Activated naive CD4-positive, alpha-beta T cell treated with anti-CD3 and anti-CD28 coated beads, Interleukin-2, amount 10 ng/mL, durations not matched to agents 7 days and 5 days (primary cell): ENCODE measurements at regions not wholly inside any gene's neighbourhood (a gene's known extent, or its start where the extent isn't known, plus 50 kb on each side); places are given as distances from the start of the nearest gene placed in this dataset.

ENCODE experiments used
- CTCF ChIA-PET: fragments of 350-600 bp; sonication (Branson Sonifier 250); formaldehyde crosslinking; loops from one replicate; lab custom pipeline; 2021; ENCODE audit warnings: antibody characterized with exemption; lab: Charles Lee
- DNase-seq: peaks from one replicate; pipeline ENCODE4 v3.0.0-alpha.2; 2020
- H3K27ac Mint-ChIP-seq: one replicate; pipeline ENCODE4 v1.8.0; 2021; ENCODE audit warnings: mild to moderate bottlenecking, moderate library complexity, mixed read lengths
- H3K27me3 Mint-ChIP-seq: one replicate; pipeline ENCODE4 v1.8.0; 2021; ENCODE audit warnings: mild to moderate bottlenecking, mixed read lengths
- H3K36me3 Mint-ChIP-seq: one replicate; pipeline ENCODE4 v1.8.0; 2021; ENCODE audit warnings: mixed read lengths
- H3K4me1 Mint-ChIP-seq: one replicate; pipeline ENCODE4 v1.8.0; 2021; ENCODE audit warnings: mixed read lengths
- H3K4me3 Mint-ChIP-seq: one replicate; pipeline ENCODE4 v1.8.0; 2021; ENCODE audit warnings: mild to moderate bottlenecking, moderate library complexity, mixed read lengths
- H3K9me3 Mint-ChIP-seq: one replicate; pipeline ENCODE4 v1.8.0; 2021; ENCODE audit warnings: mixed read lengths

- no peak for DNase-seq
- Mint-ChIP-seq H3K27ac (no peak overlapping the region), H3K27me3 (no peaks in the 10 kb centered on the region), H3K4me1 (peaks cover 2% of the 10 kb centered on the region), H3K4me3 (no peak overlapping the region), H3K36me3 (no peaks in the 10 kb centered on the region), H3K9me3 (no peaks in the 10 kb centered on the region)
- CTCF ChIA-PET = interaction anchor here (0.7 kb wide), 1 partner anchor 30 kb away, joined by 3 read pairs; no protein-coding TSS in a partner anchor
These were observed 124.1 kb upstream of the LIMCH1 start for GRCh38 chr4:41413670-41414411.

DNA sequence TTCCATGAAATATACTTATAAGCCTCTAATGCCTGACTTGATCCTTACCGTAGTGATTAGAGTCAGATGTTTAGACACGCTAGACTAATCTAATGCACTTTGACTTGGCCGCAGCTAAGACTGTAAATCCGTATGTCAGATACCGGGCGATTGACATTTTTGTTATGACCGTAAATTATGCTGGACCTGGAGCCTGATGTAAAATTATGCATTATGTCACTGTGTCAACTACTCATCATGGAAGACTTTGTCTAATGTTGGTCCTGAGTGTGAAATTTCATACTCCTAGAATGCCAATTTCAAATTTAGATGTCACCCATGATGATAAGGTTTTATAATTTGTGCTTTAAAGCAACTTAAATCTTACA, 123.6 kb upstream of the LIMCH1 start:
- Mint-ChIP-seq H3K4me3 (no peak overlapping the region), H3K27me3 (no peaks in the 10 kb centered on the region), H3K27ac (no peak overlapping the region), H3K4me1 (peaks cover 2% of the 10 kb centered on the region), H3K36me3 (no peaks in the 10 kb centered on the region), H3K9me3 (no peaks in the 10 kb centered on the region)
- CTCF ChIA-PET = no interaction called here
- DNase-seq = no peak

DNA sequence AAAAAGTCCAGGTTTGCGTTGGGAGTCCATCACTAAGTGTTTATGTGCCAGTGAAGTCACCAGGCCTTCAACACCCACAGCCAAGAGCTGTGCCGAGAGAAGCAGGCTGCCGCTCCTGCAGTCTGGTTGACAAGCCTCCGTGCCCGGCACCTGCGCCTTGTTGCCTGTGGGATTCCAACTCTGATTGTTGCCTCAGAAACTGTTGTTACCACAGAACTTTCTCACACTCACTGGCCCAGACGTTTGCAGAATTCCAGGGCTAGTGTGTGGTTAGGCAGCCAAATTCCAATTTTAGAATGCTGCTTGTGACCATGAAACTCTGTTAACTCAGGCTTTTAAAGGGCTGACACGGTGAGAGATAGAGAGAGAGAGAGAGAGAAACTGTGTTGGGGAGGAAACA, 119.5 kb upstream of the LIMCH1 start:
- peaks cover 2% of the 10 kb centered on the region for H3K4me1 Mint-ChIP-seq
- CTCF ChIA-PET = no interaction called here
- no peaks in the 10 kb centered on the region for H3K9me3 Mint-ChIP-seq
- H3K27ac Mint-ChIP-seq = no peak overlapping the region
- DNase-seq = no peak
- H3K36me3 Mint-ChIP-seq = no peaks in the 10 kb centered on the region
- H3K27me3 Mint-ChIP-seq = no peaks in the 10 kb centered on the region
- no peak overlapping the region for H3K4me3 Mint-ChIP-seq

- no peaks in the 10 kb centered on the region for H3K27me3 Mint-ChIP-seq
- no peaks in the 10 kb centered on the region for H3K9me3 Mint-ChIP-seq
- no peak overlapping the region for H3K4me3 Mint-ChIP-seq
- CTCF ChIA-PET = no interaction called here
- no peak for DNase-seq
- H3K27ac Mint-ChIP-seq = no peak overlapping the region
- no peaks in the 10 kb centered on the region for H3K36me3 Mint-ChIP-seq
- no peaks in the 10 kb centered on the region for H3K4me1 Mint-ChIP-seq
These were observed 117.4 kb upstream of the LIMCH1 start for GRCh38 chr4:41420541-41420940.

- Mint-ChIP-seq H3K4me1 (no peaks in the 10 kb centered on the region), H3K4me3 (no peak overlapping the region), H3K36me3 (no peaks in the 10 kb centered on the region), H3K27ac (no peak overlapping the region), H3K9me3 (peaks cover 2% of the 10 kb centered on the region), H3K27me3 (no peaks in the 10 kb centered on the region)
- DNase-seq = no peak
- CTCF ChIA-PET = no interaction called here
These were observed 114.8 kb upstream of the LIMCH1 start for GRCh38 chr4:41423117-41423516.

- Mint-ChIP-seq H3K27ac (no peak overlapping the region), H3K27me3 (no peaks in the 10 kb centered on the region), H3K4me1 (no peaks in the 10 kb centered on the region), H3K9me3 (peaks cover 2% of the 10 kb centered on the region), H3K4me3 (no peak overlapping the region), H3K36me3 (no peaks in the 10 kb centered on the region)
- CTCF ChIA-PET = no interaction called here
- DNase-seq = no peak
These were observed 113.4 kb upstream of the LIMCH1 start for GRCh38 chr4:41424522-41424921.

DNA sequence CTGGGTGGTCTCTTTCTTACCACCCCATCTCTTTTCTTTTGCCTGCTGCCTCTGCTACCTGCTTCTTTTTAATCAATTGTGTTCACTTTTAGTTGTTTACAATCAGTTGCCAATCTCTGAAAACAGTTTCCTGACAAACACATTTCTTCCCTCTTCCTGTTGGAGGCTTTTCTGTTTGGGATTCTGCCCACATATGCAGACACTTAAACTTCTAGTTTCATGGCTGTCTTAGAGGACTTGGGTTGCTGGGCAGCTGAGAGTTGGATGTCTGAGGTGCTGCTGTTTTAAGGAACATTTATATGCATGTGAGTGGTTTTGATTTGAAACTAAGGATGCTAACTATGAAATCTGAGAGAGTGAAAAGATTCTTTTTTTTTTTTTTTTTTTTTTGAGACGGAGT, 112.3 kb upstream of the LIMCH1 start:
- H3K4me3 Mint-ChIP-seq = no peak overlapping the region
- H3K27me3 Mint-ChIP-seq = no peaks in the 10 kb centered on the region
- CTCF ChIA-PET = no interaction called here
- no peak for DNase-seq
- H3K36me3 Mint-ChIP-seq = no peaks in the 10 kb centered on the region
- H3K4me1 Mint-ChIP-seq = no peaks in the 10 kb centered on the region
- H3K27ac Mint-ChIP-seq = no peak overlapping the region
- peaks cover 2% of the 10 kb centered on the region for H3K9me3 Mint-ChIP-seq

DNA sequence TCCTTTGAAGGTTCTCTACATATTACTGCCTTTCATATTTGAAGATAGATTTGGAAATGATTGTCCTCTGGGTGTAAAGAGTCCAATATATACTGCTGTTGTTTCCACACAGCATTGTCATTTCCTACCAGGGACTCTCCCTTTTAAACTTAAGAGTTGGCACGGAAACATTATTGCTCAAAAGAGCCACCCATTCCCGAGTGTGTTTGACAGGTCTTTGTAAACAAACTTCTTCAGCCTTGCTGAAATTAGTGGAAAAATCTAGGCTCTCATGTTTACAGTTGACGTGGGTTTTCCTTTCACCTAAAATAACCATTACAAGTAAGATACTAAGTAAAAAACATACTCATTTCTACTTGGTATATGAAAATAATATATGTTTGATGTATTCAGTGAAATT, 111.4 kb upstream of the LIMCH1 start:
- DNase-seq = no peak
- no peak overlapping the region for H3K27ac Mint-ChIP-seq
- no peaks in the 10 kb centered on the region for H3K27me3 Mint-ChIP-seq
- no peaks in the 10 kb centered on the region for H3K36me3 Mint-ChIP-seq
- no peaks in the 10 kb centered on the region for H3K4me1 Mint-ChIP-seq
- peaks cover 2% of the 10 kb centered on the region for H3K9me3 Mint-ChIP-seq
- no peak overlapping the region for H3K4me3 Mint-ChIP-seq
- CTCF ChIA-PET = no interaction called here

GRCh38 chr4:41427306-41427882, 110.6 kb upstream of the LIMCH1 start:
- no peak for DNase-seq
- CTCF ChIA-PET = no interaction called here
- Mint-ChIP-seq H3K4me3 (no peak overlapping the region), H3K36me3 (no peaks in the 10 kb centered on the region), H3K27me3 (no peaks in the 10 kb centered on the region), H3K27ac (no peak overlapping the region), H3K4me1 (no peaks in the 10 kb centered on the region), H3K9me3 (peaks cover 2% of the 10 kb centered on the region)

DNA sequence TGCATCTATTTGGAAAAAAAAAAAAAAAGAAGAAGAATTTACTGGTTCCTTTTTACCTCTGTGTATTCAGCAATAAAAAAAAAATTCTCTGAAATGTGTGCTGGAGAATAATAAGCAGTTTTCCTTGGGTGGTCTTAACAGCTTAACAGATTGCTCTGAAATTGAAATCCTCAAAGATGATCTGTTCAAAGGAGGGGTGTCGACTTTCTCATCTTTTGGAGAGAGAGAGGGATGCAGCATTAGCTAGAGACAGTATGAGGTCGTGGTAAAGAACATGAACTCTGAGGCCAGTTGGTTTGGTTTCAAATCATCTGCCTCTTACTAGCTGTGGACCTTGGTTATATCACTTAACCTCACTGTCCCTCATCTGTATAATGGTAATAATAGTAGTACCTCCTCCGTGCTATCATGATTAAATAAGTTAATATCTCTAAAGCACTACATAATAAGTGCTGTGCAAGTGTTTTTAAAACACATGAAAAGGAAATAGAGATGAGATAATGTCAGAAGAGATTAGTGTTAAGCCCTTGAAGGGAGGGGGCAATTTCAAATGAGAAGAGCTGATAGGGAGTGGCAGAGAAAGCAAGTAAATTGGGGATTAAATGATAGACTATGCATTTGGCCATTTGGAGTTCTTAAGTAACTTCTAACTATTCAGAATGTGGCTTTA, 109.9 kb upstream of the LIMCH1 start:
- Mint-ChIP-seq H3K4me3 (no peak overlapping the region), H3K27ac (no peak overlapping the region), H3K36me3 (no peaks in the 10 kb centered on the region), H3K9me3 (peaks cover 2% of the 10 kb centered on the region), H3K27me3 (no peaks in the 10 kb centered on the region), H3K4me1 (no peaks in the 10 kb centered on the region)
- CTCF ChIA-PET = no interaction called here
- DNase-seq = no peak

DNA sequence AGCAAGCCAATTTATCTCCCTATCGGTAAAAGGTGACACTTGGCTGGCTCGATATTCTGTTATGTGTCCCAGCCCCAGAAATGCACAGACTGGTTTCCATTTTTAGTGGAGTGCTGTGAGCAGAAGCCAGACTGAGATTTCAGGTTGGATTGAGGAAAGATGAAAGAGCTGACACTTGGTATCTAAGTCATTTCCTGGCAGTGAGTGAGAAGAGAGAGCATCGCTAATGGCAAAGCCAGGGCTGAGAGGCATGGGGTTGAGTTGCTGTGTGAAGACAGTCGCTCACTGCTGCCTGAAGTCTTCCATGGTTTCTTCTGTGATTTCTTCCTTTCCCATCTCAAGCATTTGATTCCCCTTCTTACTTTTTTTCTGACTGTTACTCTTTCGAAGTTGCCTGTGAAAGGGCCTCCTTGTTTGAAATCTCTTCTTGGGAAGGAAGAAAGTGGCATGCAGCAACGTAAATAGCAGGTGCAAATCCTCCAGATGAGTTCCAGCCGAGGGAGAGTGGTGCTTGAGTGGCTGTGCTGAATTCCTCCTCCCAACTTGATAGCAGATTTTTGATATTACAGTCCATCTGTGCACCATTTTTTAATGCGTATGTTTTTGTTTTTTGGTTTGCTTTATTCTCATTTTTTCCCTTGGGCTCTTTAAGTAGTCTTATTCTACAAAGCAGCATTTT, 109.2 kb upstream of the LIMCH1 start:
- no peaks in the 10 kb centered on the region for H3K36me3 Mint-ChIP-seq
- H3K9me3 Mint-ChIP-seq = peaks cover 2% of the 10 kb centered on the region
- no peaks in the 10 kb centered on the region for H3K27me3 Mint-ChIP-seq
- no peaks in the 10 kb centered on the region for H3K4me1 Mint-ChIP-seq
- no peak overlapping the region for H3K27ac Mint-ChIP-seq
- no peak for DNase-seq
- CTCF ChIA-PET = no interaction called here
- no peak overlapping the region for H3K4me3 Mint-ChIP-seq

DNA sequence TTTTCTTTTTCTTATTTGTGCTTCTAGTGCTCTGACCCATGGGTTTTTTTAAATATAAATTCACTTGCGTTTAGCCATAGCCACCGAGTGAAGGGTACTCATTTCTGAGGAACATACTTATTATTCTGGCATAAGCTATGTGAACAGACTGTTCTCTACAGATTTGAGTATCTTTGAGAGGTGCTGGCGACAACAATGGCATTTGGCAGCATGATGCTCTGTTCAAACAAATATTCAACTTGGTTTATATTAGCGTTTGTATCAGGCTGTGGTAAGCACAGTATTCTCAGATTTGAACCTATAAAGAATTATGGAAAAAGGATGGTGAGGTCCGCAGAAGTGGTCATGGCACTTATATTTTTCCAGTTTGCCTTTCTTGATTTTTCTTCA, 108.7 kb upstream of the LIMCH1 start:
- Mint-ChIP-seq H3K27ac (no peak overlapping the region), H3K27me3 (no peaks in the 10 kb centered on the region), H3K4me1 (no peaks in the 10 kb centered on the region), H3K36me3 (no peaks in the 10 kb centered on the region), H3K9me3 (peaks cover 2% of the 10 kb centered on the region), H3K4me3 (no peak overlapping the region)
- no peak for DNase-seq
- CTCF ChIA-PET = no interaction called here

GRCh38 chr4:41430792-41431191, 107.2 kb upstream of the LIMCH1 start:
- Mint-ChIP-seq H3K4me3 (no peak overlapping the region), H3K9me3 (peaks cover under 1% of the 10 kb centered on the region), H3K27me3 (no peaks in the 10 kb centered on the region), H3K27ac (no peak overlapping the region), H3K4me1 (no peaks in the 10 kb centered on the region), H3K36me3 (no peaks in the 10 kb centered on the region)
- CTCF ChIA-PET = no interaction called here
- no peak for DNase-seq

- Mint-ChIP-seq H3K4me1 (no peaks in the 10 kb centered on the region), H3K27ac (no peak overlapping the region), H3K36me3 (no peaks in the 10 kb centered on the region), H3K4me3 (no peak overlapping the region), H3K27me3 (no peaks in the 10 kb centered on the region), H3K9me3 (no peaks in the 10 kb centered on the region)
- no peak for DNase-seq
- CTCF ChIA-PET = no interaction called here
These were observed 106.7 kb upstream of the LIMCH1 start for GRCh38 chr4:41431276-41431675.

GRCh38 chr4:41432219-41432618, 105.7 kb upstream of the LIMCH1 start:
- Mint-ChIP-seq H3K4me1 (no peaks in the 10 kb centered on the region), H3K9me3 (no peaks in the 10 kb centered on the region), H3K36me3 (no peaks in the 10 kb centered on the region), H3K27me3 (no peaks in the 10 kb centered on the region), H3K27ac (no peak overlapping the region), H3K4me3 (no peak overlapping the region)
- DNase-seq = no peak
- CTCF ChIA-PET = no interaction called here
